Forelimb muscle (tissue), 1 donor: ENCODE measurements at regions not wholly inside any gene's neighbourhood (a gene's known extent, or its start where the extent isn't known, plus 50 kb on each side); places are given as distances from the start of the nearest gene placed in this dataset.

Source experiments
- DNase-seq: peaks from one replicate; pipeline ENCODE4 v3.0.0-alpha.2; 2013; ENCODE audit warnings: low read depth

GRCh38 chr6:125658136-125658535, 91.3 kb upstream of the HEY2 start:
- no peak for DNase-seq

- no peak for DNase-seq
These were observed 90.5 kb upstream of the HEY2 start for GRCh38 chr6:125658759-125659431.

- no peak for DNase-seq
These were observed 89.5 kb upstream of the HEY2 start for GRCh38 chr6:125659887-125660286.

GRCh38 chr6:125662296-125662695, 87.1 kb upstream of the HEY2 start:
- DNase-seq, result no peak

GRCh38 chr6:125665295-125665814, 84.1 kb upstream of the HEY2 start:
- DNase-seq, result no peak

DNA sequence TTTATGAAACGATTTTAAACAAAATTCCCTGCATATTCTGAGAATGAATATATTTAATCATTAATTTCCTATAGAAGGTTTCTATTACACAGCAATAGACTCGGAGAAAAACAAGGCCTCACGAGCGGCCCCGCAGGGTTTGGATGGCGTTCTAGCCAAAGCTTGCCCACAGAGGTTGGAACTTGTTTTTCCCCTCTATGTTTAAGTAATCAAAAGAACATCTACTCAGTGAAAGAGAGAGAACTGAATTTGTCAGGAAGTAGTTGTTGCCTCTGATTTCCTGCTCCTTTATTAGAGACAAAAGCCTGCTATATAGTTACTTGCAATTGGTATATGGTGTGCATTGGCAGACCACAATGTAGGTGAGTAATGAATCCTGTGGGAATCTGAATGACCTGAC, 82.1 kb upstream of the HEY2 start:
- no peak for DNase-seq

DNA sequence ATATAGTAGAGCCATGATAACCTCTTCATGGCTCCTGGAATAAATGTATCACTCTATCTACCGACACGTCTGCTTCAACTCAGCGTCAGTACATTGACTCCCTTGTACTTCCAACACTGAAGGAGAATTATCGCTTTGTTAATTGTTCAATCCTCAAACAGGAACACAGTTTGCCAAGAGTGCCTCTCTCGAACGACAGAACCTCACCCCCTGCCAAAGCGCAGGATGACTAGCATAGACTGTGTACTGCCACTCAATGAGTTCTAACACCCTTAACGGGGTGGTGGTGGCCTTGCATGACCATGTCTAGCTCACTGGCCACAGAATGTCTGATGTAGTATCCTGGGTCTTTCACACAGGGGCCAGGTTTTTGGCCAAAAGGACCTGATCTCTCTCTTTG, 81.4 kb upstream of the HEY2 start:
- DNase-seq, result no peak

- DNase-seq, result no peak
These were observed 78.9 kb upstream of the HEY2 start for GRCh38 chr6:125670568-125670967.

GRCh38 chr6:125671323-125671722, 78.1 kb upstream of the HEY2 start:
- DNase-seq, result no peak

- DNase-seq, result no peak
These were observed 75.2 kb upstream of the HEY2 start for GRCh38 chr6:125674230-125674629.

GRCh38 chr6:125678601-125679000, 70.8 kb upstream of the HEY2 start:
- DNase-seq, result no peak

- DNase-seq, result no peak
These were observed 70.3 kb upstream of the HEY2 start for GRCh38 chr6:125679128-125679527.

DNA sequence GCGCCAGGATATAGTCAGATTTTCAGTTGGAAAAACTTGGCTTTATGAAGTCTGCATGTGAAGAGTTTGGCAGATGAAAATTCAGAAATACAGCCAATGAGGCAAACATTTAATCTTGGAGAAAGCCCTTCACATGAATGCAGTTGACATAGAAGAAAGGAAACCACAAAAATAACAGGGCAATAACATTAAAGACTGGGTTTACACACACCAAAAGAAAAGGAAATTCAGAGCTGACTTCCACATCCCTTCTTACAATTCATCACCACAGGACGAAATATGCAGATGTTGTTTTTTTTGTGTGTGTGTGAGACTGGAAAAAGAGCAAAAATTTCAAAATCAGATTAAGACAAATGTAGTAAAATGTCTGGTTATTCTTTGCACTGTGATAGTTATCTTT, 69.8 kb upstream of the HEY2 start:
- DNase-seq, result no peak

- DNase-seq, result no peak
These were observed 66.5 kb upstream of the HEY2 start for GRCh38 chr6:125682939-125683338.

DNA sequence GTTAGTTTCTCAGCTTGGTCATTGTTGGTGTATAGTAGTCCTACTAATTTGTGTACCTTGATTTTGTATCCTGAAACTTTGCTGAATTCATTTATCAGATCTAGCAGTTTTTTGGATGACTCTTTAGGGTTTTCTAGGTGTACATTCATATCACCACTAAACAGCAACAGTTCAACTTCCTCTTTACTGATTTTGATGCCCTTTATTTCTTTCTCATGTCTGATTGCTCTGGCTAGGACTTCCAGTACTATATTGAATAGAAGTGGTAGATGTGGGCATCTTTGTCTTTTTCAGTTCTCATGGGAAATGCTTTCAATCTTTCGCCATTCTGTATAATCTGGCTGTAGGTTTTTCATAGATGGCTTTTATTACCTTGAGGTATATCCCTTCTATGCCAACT, 61.3 kb upstream of the HEY2 start:
- DNase-seq, result no peak

DNA sequence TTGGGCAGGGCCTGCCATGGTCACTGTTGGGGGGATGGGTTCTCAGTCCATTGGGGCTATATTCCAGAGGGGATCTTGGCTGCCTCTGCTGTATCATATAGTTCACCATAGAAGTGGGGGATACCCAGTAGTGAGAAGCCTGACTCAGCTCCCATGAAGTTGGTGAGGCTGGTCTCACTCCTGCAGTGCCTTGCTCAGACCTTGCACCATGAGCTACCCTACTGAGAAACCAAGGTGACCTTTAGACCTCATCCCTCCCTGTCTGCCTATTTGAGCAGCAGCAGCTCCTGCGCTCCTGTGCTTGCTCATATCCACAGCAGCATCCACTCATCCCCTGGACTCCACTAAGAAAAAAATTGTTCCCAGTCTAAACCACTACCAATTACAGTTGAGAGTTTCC, 56.0 kb upstream of the HEY2 start:
- DNase-seq, result no peak

DNA sequence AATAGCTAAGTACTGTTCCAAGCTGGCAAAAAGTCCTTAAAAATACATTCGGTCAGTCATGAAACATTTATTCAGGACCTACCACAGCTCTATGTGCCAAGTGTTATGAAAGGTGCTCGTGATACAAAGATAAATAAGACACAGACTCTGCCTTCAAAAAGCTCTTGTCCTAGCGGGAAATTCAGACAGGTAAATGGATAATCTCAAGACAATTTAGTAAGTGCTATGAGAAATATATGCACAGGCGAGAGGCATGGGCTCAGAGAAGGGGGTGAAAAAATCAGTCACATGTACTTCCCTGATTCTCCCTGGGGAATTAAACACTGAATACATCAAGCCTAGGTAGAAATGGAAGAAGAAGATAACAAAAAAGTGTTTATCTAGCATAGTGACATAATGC, 49.8 kb upstream of the HEY2 start:
- DNase-seq, result no peak
